Body of pancreas (tissue), 4 donors: ENCODE measurements at regions not wholly inside any gene's neighbourhood (a gene's known extent, or its start where the extent isn't known, plus 50 kb on each side); places are given as distances from the start of the nearest gene placed in this dataset.

Experiments
- ATAC-seq: fragments of 150-250 bp; one replicate; pipeline ENCODE4 v1.9.1; 2016
- DNase-seq, 4 donors: peaks; one replicate each; pipeline ENCODE4 v3.0.0-alpha.2; 2019
- H3K27ac ChIP-seq, 4 donors: fragments of 200-600 bp; sonication (generic); 1 replicate in 3 of 4; 2 replicates in 1 of 4; pipeline versions ENCODE4 v1.5.1 to v1.6.1; 2016 to 2019; ENCODE audit warnings: mild to moderate bottlenecking in 1 of 4, mixed read lengths in 1 of 4, moderate library complexity in 1 of 4
- H3K27me3 ChIP-seq, 2 donors: fragments of 200-600 bp; sonication (generic); one replicate each; pipeline ENCODE4 v1.6.0; 2016; ENCODE audit warnings: mild to moderate bottlenecking in 1 of 2
- H3K36me3 ChIP-seq, 2 donors: fragments of 200-600 bp; sonication (generic); replicated peaks in 1 of 2; 2 replicates each; pipeline ENCODE4 v1.5.1; 2016; ENCODE audit warnings: low read depth in 2 of 2; ENCODE audit not compliant: insufficient read depth in 1 of 2
- H3K4me1 ChIP-seq: fragments of 200-600 bp; sonication (generic); one replicate; pipeline ENCODE4 v1.6.0; 2016
- H3K4me3 ChIP-seq, 2 donors: fragments of 200-600 bp; sonication (generic); 1 replicate in 1 of 2; 2 replicates in 1 of 2; pipeline ENCODE4 v1.5.1; 2016 to 2019
- H3K9me3 ChIP-seq, 3 donors: fragments of 200-600 bp; sonication (generic); 1 replicate in 2 of 3; 2 replicates in 1 of 3; pipeline ENCODE4 v1.5.1; 2016
- CTCF ChIP-seq, 7 experiments: fragments of 450-650 bp in 4 of 7; fragments of 200-600 bp in 3 of 7; sonication (generic) in 3 of 7; IDR thresholded peaks; one replicate each; pipeline ENCODE4 v1.5.1; 2016 to 2019; ENCODE audit warnings: antibody characterized with exemption in 7 of 7
- POLR2A ChIP-seq, 3 donors: fragments of 450-650 bp; IDR thresholded peaks; one replicate each; pipeline ENCODE4 v1.6.1; 2016; ENCODE audit warnings: antibody characterized with exemption in 3 of 3, mild to moderate bottlenecking in 2 of 3
- WGBS, 2 donors: methylation state at CpG; one replicate each; pipeline ENCODE4 v1.1.5; 2017; 5-methylcytosine and 5-hydroxymethylcytosine counted together
- intact Hi-C: fragments of 100-400 bp; cut with DNase I; formaldehyde crosslinking; loops from one replicate; pipeline ENCODE4 v1.15.1; 2023

- H3K27ac ChIP-seq, result no peak overlapping the region
- H3K36me3 ChIP-seq, result no peaks in the 10 kb centered on the region
- DNase-seq (no peak), ATAC-seq (no peak)
- no peaks in the 10 kb centered on the region for H3K4me1 ChIP-seq
- H3K4me3 ChIP-seq, result no peak overlapping the region
- no peaks in the 10 kb centered on the region for H3K9me3 ChIP-seq
- TF ChIP-seq CTCF (IDR thresholded peaks at IDR 0.05) (no peak), POLR2A (IDR thresholded peaks at IDR 0.05) (no peak)
- H3K27me3 ChIP-seq, result no peaks in the 10 kb centered on the region
- intact Hi-C loops, result no loop called here
Measured at GRCh38 chr5:91954136-91954535, 571.0 kb upstream of the ARRDC3 start.

GRCh38 chr5:91950328-91950727 is 567.2 kb upstream of the ARRDC3 start:
- Histone ChIP-seq H3K4me1 (no peaks in the 10 kb centered on the region), H3K4me3 (no peak overlapping the region), H3K27me3 (no peaks in the 10 kb centered on the region), H3K27ac (no peak overlapping the region), H3K9me3 (no peaks in the 10 kb centered on the region), H3K36me3 (no peaks in the 10 kb centered on the region)
- DNase-seq, result no peak
- WGBS, 2 donors, result 55 to 59% methylated on average over 2 of the region's 2 CpGs
- no peak for TF ChIP-seq CTCF (IDR thresholded peaks at IDR 0.05)
- TF ChIP-seq POLR2A (IDR thresholded peaks at IDR 0.05), result no peak
- intact Hi-C loops, result no loop called here
- ATAC-seq, result no peak

- ATAC-seq (no peak), DNase-seq (no peak)
- Histone ChIP-seq H3K4me3 (no peak overlapping the region), H3K36me3 (no peaks in the 10 kb centered on the region), H3K27ac (no peak overlapping the region), H3K4me1 (no peaks in the 10 kb centered on the region), H3K9me3 (no peaks in the 10 kb centered on the region), H3K27me3 (no peaks in the 10 kb centered on the region)
- intact Hi-C loops, result no loop called here
- WGBS, 2 donors, result 34 to 52% methylated on average over 4 of the region's 4 CpGs
- TF ChIP-seq CTCF (IDR thresholded peaks at IDR 0.05) (no peak), POLR2A (IDR thresholded peaks at IDR 0.05) (no peak)
Measured at GRCh38 chr5:91946870-91947269, 563.8 kb upstream of the ARRDC3 start.

GRCh38 chr5:91941588-91941987 is 558.5 kb upstream of the ARRDC3 start:
- Histone ChIP-seq H3K4me3 (no peak overlapping the region), H3K27me3 (no peaks in the 10 kb centered on the region), H3K36me3 (no peaks in the 10 kb centered on the region), H3K9me3 (no peaks in the 10 kb centered on the region), H3K4me1 (no peaks in the 10 kb centered on the region), H3K27ac (no peak overlapping the region)
- DNase-seq (no peak), ATAC-seq (no peak)
- TF ChIP-seq POLR2A (IDR thresholded peaks at IDR 0.05) (no peak), CTCF (IDR thresholded peaks at IDR 0.05) (no peak)
- 36 to 50% methylated on average over 1 of the region's 1 CpG for WGBS, 2 donors
- intact Hi-C loops, result no loop called here

- Histone ChIP-seq H3K4me1 (no peaks in the 10 kb centered on the region), H3K9me3 (no peaks in the 10 kb centered on the region), H3K27ac (no peak overlapping the region), H3K4me3 (no peak overlapping the region), H3K36me3 (no peaks in the 10 kb centered on the region), H3K27me3 (no peaks in the 10 kb centered on the region)
- ATAC-seq, result no peak
- intact Hi-C loops, result no loop called here
- no peak for DNase-seq
- TF ChIP-seq POLR2A (IDR thresholded peaks at IDR 0.05), result no peak
- no peak for TF ChIP-seq CTCF (IDR thresholded peaks at IDR 0.05)
Measured at GRCh38 chr5:91938441-91938840, 555.3 kb upstream of the ARRDC3 start.
